ENCODE measurements at regions not wholly inside any gene's neighbourhood (a gene's known extent, or its start where the extent isn't known, plus 50 kb on each side); places are given as distances from the start of the nearest gene placed in this dataset.

GRCh38 chr11:115577701-115578100 lies 73.5 kb upstream of the CADM1 start (continued):
- TF ChIP-seq CSRNP3 (CRISPR knock-in tag; IDR thresholded peaks at IDR 0.05): no peak
- TF ChIP-seq SNAI2 (CRISPR knock-in tag; IDR thresholded peaks at IDR 0.05): no peak
- TF ChIP-seq TCF4 (CRISPR knock-in tag; IDR thresholded peaks at IDR 0.05; ENCODE audit: borderline replicate concordance): no peak

GRCh38 chr11:115576606-115577380 lies 72.6 kb upstream of the CADM1 start:
- TF ChIP-seq CSDC2 (CRISPR knock-in tag; IDR thresholded peaks at IDR 0.05): no peak
- no peak for ATAC-seq

GRCh38 chr11:115572551-115572950 lies 68.3 kb upstream of the CADM1 start:
- TF ChIP-seq ARNTL (CRISPR knock-in tag; IDR thresholded peaks at IDR 0.05; ENCODE audit: borderline replicate concordance, low read depth) (no peak), RARB (CRISPR knock-in tag; IDR thresholded peaks at IDR 0.05) (no peak), CREB5 (CRISPR knock-in tag; IDR thresholded peaks at IDR 0.05; ENCODE audit: low read depth) (no peak), SNAI2 (CRISPR knock-in tag; IDR thresholded peaks at IDR 0.05) (no peak), TSHZ2 (CRISPR knock-in tag; IDR thresholded peaks at IDR 0.05) (no peak), ZC3H10 (CRISPR knock-in tag; IDR thresholded peaks at IDR 0.05) (no peak), ZFP30 (CRISPR knock-in tag; IDR thresholded peaks at IDR 0.05) (no peak), ISL1 (CRISPR knock-in tag; IDR thresholded peaks at IDR 0.05) (no peak), ZNF70 (CRISPR knock-in tag; IDR thresholded peaks at IDR 0.05) (no peak), ESRRG (CRISPR knock-in tag; IDR thresholded peaks at IDR 0.05) (no peak)
- no peak for ATAC-seq

- ATAC-seq: no peak; the same call in 2 of the 3 replicates
- TF ChIP-seq OSR1 (CRISPR knock-in tag; IDR thresholded peaks at IDR 0.05): no peak
- TF ChIP-seq CREB5 (CRISPR knock-in tag; IDR thresholded peaks at IDR 0.05; ENCODE audit: low read depth): no peak
- no peak for TF ChIP-seq ZFP30 (CRISPR knock-in tag; IDR thresholded peaks at IDR 0.05)
- no peak for TF ChIP-seq ZNF565 (CRISPR knock-in tag; conservative IDR thresholded peaks at IDR 0.05; ENCODE audit: low read depth)
These were observed 62.1 kb upstream of the CADM1 start for GRCh38 chr11:115566180-115566764.

- ATAC-seq: no peak
- no peak for TF ChIP-seq POU6F1 (CRISPR knock-in tag; IDR thresholded peaks at IDR 0.05; ENCODE audit: borderline replicate concordance, low read depth)
- TF ChIP-seq GLIS3 (CRISPR knock-in tag; IDR thresholded peaks at IDR 0.05): no peak
- TF ChIP-seq TSHZ2 (CRISPR knock-in tag; IDR thresholded peaks at IDR 0.05): no peak
- TF ChIP-seq CSDC2 (CRISPR knock-in tag; IDR thresholded peaks at IDR 0.05): no peak
- no peak for TF ChIP-seq RARB (CRISPR knock-in tag; IDR thresholded peaks at IDR 0.05)
- TF ChIP-seq OSR1 (CRISPR knock-in tag; IDR thresholded peaks at IDR 0.05): no peak
- no peak for TF ChIP-seq ZNF70 (CRISPR knock-in tag; IDR thresholded peaks at IDR 0.05)
- TF ChIP-seq CREB5 (CRISPR knock-in tag; IDR thresholded peaks at IDR 0.05; ENCODE audit: low read depth): no peak
- TF ChIP-seq SNAI2 (CRISPR knock-in tag; IDR thresholded peaks at IDR 0.05): no peak
- no peak for TF ChIP-seq ISL1 (CRISPR knock-in tag; IDR thresholded peaks at IDR 0.05)
- TF ChIP-seq ZFP3 (CRISPR knock-in tag; IDR thresholded peaks at IDR 0.05): no peak
These were observed 60.6 kb upstream of the CADM1 start for GRCh38 chr11:115564851-115565250.
